Tibial nerve (tissue), 4 donors: ENCODE measurements at regions not wholly inside any gene's neighbourhood (a gene's known extent, or its start where the extent isn't known, plus 50 kb on each side); places are given as distances from the start of the nearest gene placed in this dataset.
A peak's percentile ranks its signal among the peaks of the same experiment; 100 is the strongest.

Experiments
- DNase-seq, 2 donors: peaks; one replicate each; pipeline ENCODE4 v3.0.0-alpha.2; 2019; ENCODE audit warnings: low spot score in 2 of 2
- H3K27ac ChIP-seq, 4 donors: fragments of 200-600 bp; sonication (generic) in 3 of 4; one replicate each; pipeline ENCODE4 v1.5.1; 2017 to 2019; ENCODE audit warnings: mild to moderate bottlenecking in 1 of 4
- H3K27me3 ChIP-seq, 2 donors: fragments of 200-600 bp; sonication (generic) in 1 of 2; one replicate each; pipeline versions ENCODE4 v1.5.1 to v1.6.0; 2017 to 2019
- H3K36me3 ChIP-seq, 3 donors: fragments of 200-600 bp; sonication (generic); one replicate each; pipeline ENCODE4 v1.5.1; 2018 to 2019
- H3K4me1 ChIP-seq, 4 donors: fragments of 200-600 bp; sonication (generic) in 3 of 4; one replicate each; pipeline ENCODE4 v1.5.1; 2017 to 2019
- H3K4me3 ChIP-seq, 4 donors: fragments of 200-600 bp; sonication (generic) in 3 of 4; one replicate each; pipeline ENCODE4 v1.5.1; 2017 to 2019; ENCODE audit warnings: mild to moderate bottlenecking in 1 of 4, moderate library complexity in 1 of 4
- H3K9me3 ChIP-seq, 4 donors: fragments of 200-600 bp; sonication (generic) in 3 of 4; one replicate each; pipeline ENCODE4 v1.5.1; 2017 to 2019
- CTCF ChIP-seq, 5 experiments: fragments of 200-600 bp in 3 of 5; fragments of 450-650 bp in 2 of 5; sonication (generic) in 3 of 5; IDR thresholded peaks; one replicate each; pipeline ENCODE4 v1.5.1; 2016 to 2019; ENCODE audit warnings: antibody characterized with exemption in 5 of 5, mild to moderate bottlenecking in 3 of 5, moderate library complexity in 2 of 5
- EP300 ChIP-seq, 2 donors: sonication (generic); formaldehyde crosslinking; IDR thresholded peaks; one replicate each; pipeline ENCODE4 v1.6.1; 2017; ENCODE audit warnings: antibody characterized with exemption in 2 of 2, mild to moderate bottlenecking in 1 of 2
- POLR2A ChIP-seq, 2 donors: fragments of 450-650 bp; IDR thresholded peaks; one replicate each; pipeline ENCODE4 v1.6.1; 2017; ENCODE audit warnings: antibody characterized with exemption in 2 of 2, mild to moderate bottlenecking in 2 of 2, moderate library complexity in 2 of 2
- WGBS, 2 donors: methylation state at CpG; one replicate each; pipeline ENCODE4 v1.1.5; 2018; 5-methylcytosine and 5-hydroxymethylcytosine counted together

DNA sequence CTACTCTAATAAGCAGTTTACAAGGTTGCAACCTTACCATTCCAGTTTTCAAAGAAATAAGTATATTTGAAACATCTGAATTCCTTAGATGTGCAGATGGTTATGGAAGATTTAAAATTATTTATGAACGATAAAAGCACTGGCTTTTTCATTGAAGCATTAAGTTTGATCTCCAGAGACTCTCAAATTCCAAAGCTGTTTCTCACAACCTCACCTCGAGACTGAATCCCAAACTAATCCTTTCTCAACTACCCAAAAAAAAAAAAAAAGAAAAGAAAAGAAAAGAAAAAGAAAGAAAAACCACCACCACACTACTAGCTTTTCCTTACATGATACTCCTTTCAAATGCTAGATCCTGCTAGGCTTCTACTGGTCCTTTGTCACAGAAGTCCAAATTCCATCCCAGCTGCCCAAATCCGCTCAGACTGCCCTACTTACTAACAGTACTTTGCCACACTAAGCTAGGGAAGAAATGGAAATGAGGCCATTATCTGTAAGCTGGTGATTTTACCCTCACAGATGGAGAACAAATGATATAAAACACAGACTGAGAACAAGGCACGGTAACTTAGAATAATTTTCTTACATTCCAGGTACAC, 100.6 kb upstream of the CDK1 start:
- H3K9me3 ChIP-seq, result peaks cover 0 to 5% (median 0%) of the 10 kb centered on the region in 4 donors
- no peak for DNase-seq
- no peaks in the 10 kb centered on the region for H3K27me3 ChIP-seq
- TF ChIP-seq CTCF (IDR thresholded peaks at IDR 0.05), result no peak
- TF ChIP-seq EP300 (IDR thresholded peaks at IDR 0.05), result no peak
- TF ChIP-seq POLR2A (IDR thresholded peaks at IDR 0.05), result no peak
- no peaks in the 10 kb centered on the region for H3K4me1 ChIP-seq
- no peaks in the 10 kb centered on the region for H3K36me3 ChIP-seq
- no peak overlapping the region for H3K27ac ChIP-seq
- 55 to 58% methylated on average over 4 of the region's 4 CpGs for WGBS, 2 donors
- no peak overlapping the region for H3K4me3 ChIP-seq

DNA sequence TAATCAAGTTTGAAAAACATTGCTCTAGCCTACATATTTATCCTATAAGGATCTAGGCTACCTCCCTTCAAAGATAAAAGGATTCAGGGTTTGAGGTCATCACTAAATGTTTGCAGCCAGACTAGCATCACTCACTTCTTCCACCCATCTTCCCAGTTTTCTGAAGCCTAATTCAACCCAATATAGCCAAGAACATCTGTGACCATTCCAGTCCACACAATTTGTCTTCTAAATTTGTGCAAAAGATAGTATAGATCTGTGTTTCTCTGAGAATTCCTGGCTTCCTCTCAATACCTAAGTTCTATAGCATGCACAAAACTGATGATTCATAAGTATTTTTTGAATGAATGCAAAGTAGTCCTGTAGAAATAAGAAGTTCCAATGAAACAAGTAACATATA, 103.0 kb upstream of the CDK1 start:
- Histone ChIP-seq H3K27me3 (no peaks in the 10 kb centered on the region), H3K36me3 (no peaks in the 10 kb centered on the region), H3K4me1 (no peaks in the 10 kb centered on the region), H3K4me3 (no peak overlapping the region), H3K27ac (no peak overlapping the region), H3K9me3 (peaks cover 0 to 17% (median 0%) of the 10 kb centered on the region in 4 donors)
- DNase-seq, result no peak
- TF ChIP-seq EP300 (IDR thresholded peaks at IDR 0.05) (no peak), CTCF (IDR thresholded peaks at IDR 0.05) (no peak), POLR2A (IDR thresholded peaks at IDR 0.05) (no peak)

DNA sequence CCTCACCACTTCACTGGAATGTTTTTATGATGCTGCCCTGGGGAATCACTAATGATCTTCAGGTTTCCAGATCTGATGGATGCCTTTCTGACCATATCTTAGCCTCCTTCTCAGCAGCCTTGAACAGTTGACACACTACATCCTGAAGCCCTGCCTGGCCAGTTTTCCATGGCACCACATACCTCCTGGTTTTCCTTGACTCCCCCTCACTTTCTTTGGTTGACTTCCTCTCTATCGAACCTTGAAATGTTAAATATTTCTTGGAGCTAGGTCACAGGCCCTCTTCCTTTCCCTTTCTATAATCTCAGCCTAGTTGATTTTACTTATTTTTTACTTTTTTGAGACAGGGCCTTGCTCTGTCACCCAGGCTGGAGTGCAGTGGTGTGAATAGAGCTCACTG, 108.8 kb upstream of the CDK1 start:
- no peak overlapping the region for H3K4me3 ChIP-seq
- H3K9me3 ChIP-seq, result peaks cover 0 to 12% (median 0%) of the 10 kb centered on the region in 4 donors
- WGBS, 2 donors, result 64 to 81% methylated on average over 1 of the region's 1 CpG
- no peaks in the 10 kb centered on the region for H3K27me3 ChIP-seq
- no peak for TF ChIP-seq CTCF (IDR thresholded peaks at IDR 0.05)
- no peak for TF ChIP-seq POLR2A (IDR thresholded peaks at IDR 0.05)
- TF ChIP-seq EP300 (IDR thresholded peaks at IDR 0.05), result no peak
- no peak for DNase-seq
- no peak overlapping the region for H3K27ac ChIP-seq
- no peaks in the 10 kb centered on the region for H3K36me3 ChIP-seq
- no peaks in the 10 kb centered on the region for H3K4me1 ChIP-seq

- Histone ChIP-seq H3K27ac (no peak overlapping the region), H3K27me3 (no peaks in the 10 kb centered on the region), H3K36me3 (no peaks in the 10 kb centered on the region), H3K9me3 (peaks cover 0 to 2% (median 0%) of the 10 kb centered on the region in 4 donors), H3K4me1 (peaks cover 0 to 7% (median 0%) of the 10 kb centered on the region in 4 donors), H3K4me3 (no peak overlapping the region)
- no peak for DNase-seq
- no peak for TF ChIP-seq CTCF (IDR thresholded peaks at IDR 0.05)
- TF ChIP-seq EP300 (IDR thresholded peaks at IDR 0.05), result peak in 1 of 2 donors; percentile 50
- 59 to 80% methylated on average over 2 of the region's 2 CpGs for WGBS, 2 donors
Observed at GRCh38 chr10:60666221-60666620, 112.1 kb upstream of the CDK1 start.

DNA sequence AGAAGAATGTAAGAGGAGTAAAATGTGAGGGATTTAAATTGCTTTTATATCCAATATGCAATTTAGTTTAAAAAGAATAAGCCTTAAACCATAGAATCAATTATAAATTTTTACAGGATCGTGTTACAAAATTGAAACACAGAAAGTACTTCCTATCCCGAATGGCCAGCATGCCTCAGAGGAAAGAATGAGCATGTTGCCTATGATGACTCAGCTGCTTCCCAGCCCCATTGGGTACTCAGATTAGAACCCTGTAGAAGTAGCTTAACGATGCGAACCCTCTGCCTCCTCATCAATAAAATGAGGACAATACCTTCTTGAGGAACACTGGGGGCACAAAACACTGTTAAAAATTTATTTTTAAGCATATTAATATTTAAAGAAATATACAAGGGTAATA, 113.4 kb upstream of the CDK1 start:
- Histone ChIP-seq H3K27me3 (no peaks in the 10 kb centered on the region), H3K4me3 (no peak overlapping the region), H3K36me3 (no peaks in the 10 kb centered on the region), H3K27ac (no peak overlapping the region), H3K4me1 (peaks cover 0 to 7% (median 0%) of the 10 kb centered on the region in 4 donors), H3K9me3 (peaks cover 0 to 3% (median 0%) of the 10 kb centered on the region in 4 donors)
- DNase-seq, result no peak
- 37 to 55% methylated on average over 4 of the region's 4 CpGs for WGBS, 2 donors
- TF ChIP-seq CTCF (IDR thresholded peaks at IDR 0.05), result no peak
- no peak for TF ChIP-seq EP300 (IDR thresholded peaks at IDR 0.05)
- no peak for TF ChIP-seq POLR2A (IDR thresholded peaks at IDR 0.05)
